LNCAP (cell line): ENCODE measurements at regions not wholly inside any gene's neighbourhood (a gene's known extent, or its start where the extent isn't known, plus 50 kb on each side); places are given as distances from the start of the nearest gene placed in this dataset.

Experiments
- CTCF ChIP-seq: fragments of 450-650 bp; IDR thresholded peaks from 2 replicates; pipeline ENCODE4 v1.5.1; 2017; ENCODE audit warnings: mild to moderate bottlenecking

DNA sequence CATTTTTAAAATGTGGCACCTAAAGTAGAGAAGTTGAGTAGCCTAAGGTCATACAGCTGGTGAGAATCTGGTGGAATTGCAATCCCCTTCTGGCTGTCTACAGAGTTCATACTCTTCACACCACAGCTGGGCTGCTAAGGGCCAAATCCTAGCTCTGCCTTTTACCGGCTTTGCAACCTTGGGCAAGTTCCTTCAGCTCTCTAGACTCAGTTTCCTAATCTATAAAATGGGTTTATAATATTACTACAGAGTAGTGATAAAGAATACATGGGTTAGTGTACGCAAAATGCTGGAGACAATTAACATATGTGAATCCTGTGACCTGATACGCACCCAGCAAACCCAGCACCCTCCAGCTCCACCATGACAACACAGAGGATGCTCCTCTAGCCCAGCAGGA, 298.2 kb upstream of the MAF start:
- no peak for TF ChIP-seq CTCF

GRCh38 chr16:79897453-79898146, 297.1 kb upstream of the MAF start:
- no peak for TF ChIP-seq CTCF

DNA sequence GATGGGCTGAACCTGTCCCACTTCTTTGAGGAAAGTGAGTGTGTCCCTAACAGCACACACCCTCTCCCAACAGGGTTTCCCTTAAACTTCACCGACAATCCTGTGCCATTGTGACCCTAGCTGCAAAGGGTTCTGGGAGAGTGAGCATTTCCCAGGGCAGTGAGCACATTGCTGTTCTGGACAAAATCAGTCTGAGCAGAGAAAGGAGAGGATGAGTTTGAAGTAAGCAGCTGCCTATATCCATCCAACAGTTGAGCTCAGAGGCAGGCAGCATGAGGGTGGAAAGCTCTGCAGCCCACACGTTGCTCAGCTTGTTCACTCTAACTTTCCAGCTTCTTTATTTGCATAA, 296.5 kb upstream of the MAF start:
- no peak for TF ChIP-seq CTCF

- no peak for TF ChIP-seq CTCF
These were observed 295.3 kb upstream of the MAF start for GRCh38 chr16:79895917-79896203.

DNA sequence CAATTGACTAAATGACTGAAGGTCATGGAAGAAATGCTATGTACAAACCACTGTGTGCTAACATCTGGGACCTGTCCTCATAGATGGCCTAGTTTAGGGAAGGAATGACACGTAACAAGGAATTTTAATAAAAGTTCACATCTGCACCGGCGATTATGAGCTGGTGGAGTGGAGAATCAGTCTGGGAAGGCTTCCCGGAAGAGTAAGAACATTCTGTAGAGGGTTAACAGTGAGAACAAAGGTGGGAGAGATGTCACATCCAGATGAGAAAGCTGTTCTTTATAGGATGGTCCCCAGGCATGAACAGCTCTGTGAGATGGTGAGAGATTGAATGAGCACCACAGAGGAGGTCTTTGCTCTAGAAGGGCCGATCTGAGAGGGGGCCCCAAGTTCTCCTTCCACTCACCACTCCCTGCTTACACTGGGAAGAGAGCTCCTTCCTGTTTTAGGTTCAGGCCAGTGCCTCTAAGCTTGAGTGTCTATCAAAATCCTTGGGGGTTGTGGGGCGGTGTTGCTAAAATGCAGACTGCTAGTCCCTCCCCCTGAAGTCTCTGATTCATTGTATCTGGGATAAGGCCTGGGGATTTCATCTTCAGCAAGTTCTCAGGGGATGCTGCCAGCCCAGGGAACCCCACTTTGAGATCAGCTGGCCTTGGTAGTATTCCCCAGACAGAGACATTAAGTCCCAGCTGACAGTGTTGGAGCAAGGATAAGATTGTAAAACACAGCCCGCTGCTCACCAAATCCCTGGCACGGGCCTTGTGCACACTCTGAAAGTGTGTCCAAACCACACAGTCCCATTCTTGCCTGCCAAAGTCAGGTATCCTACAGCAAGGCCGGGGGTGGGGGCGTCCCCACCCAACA, 294.7 kb upstream of the MAF start:
- TF ChIP-seq CTCF: no peak

DNA sequence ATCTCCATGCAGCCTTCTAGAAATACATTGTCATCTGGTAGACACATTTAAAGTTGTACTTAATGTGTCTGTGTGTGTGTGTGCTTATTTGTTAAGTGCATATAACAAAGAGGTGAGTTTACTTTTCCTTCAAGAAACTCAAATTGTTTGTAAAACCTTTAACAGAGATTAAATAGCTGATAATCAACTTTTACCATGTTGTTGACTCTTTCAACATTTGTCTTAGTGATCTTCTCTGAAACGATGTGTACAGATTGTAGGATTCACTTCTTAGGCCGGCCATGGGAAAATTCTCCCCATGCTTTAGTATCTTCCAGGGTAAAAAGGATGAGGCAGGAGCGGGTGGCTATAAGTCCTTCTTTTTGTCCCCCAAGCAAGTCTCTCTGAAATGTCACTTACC, 292.9 kb upstream of the MAF start:
- no peak for TF ChIP-seq CTCF

DNA sequence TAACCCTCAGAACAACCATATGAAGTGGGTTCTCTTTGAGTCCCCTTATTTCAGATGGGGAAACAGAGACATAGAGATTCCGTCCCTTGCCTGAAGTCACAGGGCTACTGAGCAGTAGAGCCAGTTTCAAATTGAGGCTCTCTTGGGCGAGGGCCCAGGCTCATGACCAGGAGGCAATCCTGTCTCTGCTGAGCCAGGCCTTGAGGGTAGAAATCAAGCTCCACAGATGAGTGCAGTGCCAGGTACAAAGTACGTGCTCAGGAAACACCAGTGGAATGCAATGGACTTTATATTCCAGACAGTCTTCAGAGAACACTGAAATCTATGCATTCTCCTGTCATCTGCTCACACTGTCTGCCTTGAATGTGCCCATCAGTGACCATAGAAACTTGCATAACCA, 291.7 kb upstream of the MAF start:
- no peak for TF ChIP-seq CTCF
